ENCODE measurements at regions not wholly inside any gene's neighbourhood (a gene's known extent, or its start where the extent isn't known, plus 50 kb on each side); places are given as distances from the start of the nearest gene placed in this dataset.

GRCh38 chr20:6397115-6397514, 274.3 kb upstream of the FERMT1 start:
- Histone ChIP-seq H2BK5ac (ENCODE audit: insufficient read length, low read length) (no peak overlapping the region), H4K8ac (replicated peaks; ENCODE audit: insufficient read length, low read depth, low read length) (no peak overlapping the region), H3K27ac (ENCODE audit: insufficient read length, low read depth, low read length) (no peak overlapping the region), H3K56ac (ENCODE audit: insufficient read length, low read depth, low read length) (no peak overlapping the region), H3K27me3 (ENCODE audit: insufficient read depth, low read length) (no peaks in the 10 kb centered on the region), H3K4me1 (ENCODE audit: insufficient read depth, low read length) (peaks cover 8% of the 10 kb centered on the region; the same call in 1 of the 2 replicates), H3K18ac (ENCODE audit: insufficient read length, low read depth, low read length) (no peak overlapping the region), H3K23me2 (ENCODE audit: insufficient read length, low read depth, low read length, poor library complexity, severe bottlenecking) (no peaks in the 10 kb centered on the region), H3K14ac (ENCODE audit: insufficient read depth, low read length) (no peak overlapping the region), H3K9ac (ENCODE audit: extremely low read depth, insufficient read length, low read length) (no peak overlapping the region), H3K79me1 (ENCODE audit: insufficient read depth, low read depth, low read length, poor library complexity, severe bottlenecking) (no peaks in the 10 kb centered on the region), H3K4me2 (ENCODE audit: insufficient read depth, insufficient read length, low read length) (no peak overlapping the region), H2AFZ (ENCODE audit: low read length) (no peak overlapping the region), H3K4ac (ENCODE audit: low read depth, low read length) (no peak overlapping the region), H2BK15ac (ENCODE audit: low read depth, low read length) (no peak overlapping the region), H2BK120ac (ENCODE audit: low read depth, low read length, poor library complexity, severe bottlenecking) (no peak overlapping the region), H2BK12ac (ENCODE audit: insufficient read length, low read depth, low read length) (no peak overlapping the region), H3T11ph (ENCODE audit: low read length) (no peak overlapping the region), H3K9me3 (ENCODE audit: control insufficient read depth, low read depth, low read length) (no peaks in the 10 kb centered on the region), H3K79me2 (ENCODE audit: insufficient read depth, low read length) (no peaks in the 10 kb centered on the region), H2AK5ac (ENCODE audit: insufficient read length, low read length) (no peak overlapping the region), H2BK20ac (ENCODE audit: low read depth, low read length, poor library complexity, severe bottlenecking) (no peak overlapping the region), H4K20me1 (ENCODE audit: control insufficient read depth, insufficient read depth, insufficient read length) (no peaks in the 10 kb centered on the region), H4K5ac (ENCODE audit: insufficient read length, low read depth, low read length) (no peak overlapping the region), H4K91ac (ENCODE audit: insufficient read length, low read depth, low read length) (no peak overlapping the region), H3K23ac (ENCODE audit: insufficient read length, low read depth, low read length) (no peak overlapping the region)
- no peak for TF ChIP-seq CTCF (conservative IDR thresholded peaks at IDR 0.05)
- DNase-seq = no peak
- H3K9me3 Mint-ChIP-seq = no peaks in the 10 kb centered on the region
- H3K4me1 Mint-ChIP-seq = peaks cover 18 to 39% of the 10 kb centered on the region in 2 experiments
- H3K36me3 Mint-ChIP-seq (ENCODE audit: insufficient read depth in 1 of 3, low read depth in 3 of 3) = no peaks in the 10 kb centered on the region
- H3K4me3 Mint-ChIP-seq = no peak overlapping the region
- no peak overlapping the region for H3K27ac Mint-ChIP-seq
- no peaks in the 10 kb centered on the region for H3K27me3 Mint-ChIP-seq (ENCODE audit: low read depth)
- WGBS (ENCODE audit: extremely low coverage, insufficient read length, low lambda C conversion rate) = no CpG with 5 or more reads among the region's 2 CpGs

Data from H9 (cell line).